NCI-H1417 treated with DMSO at 0.1 percent for 48 hours (cell line): ENCODE measurements at regions not wholly inside any gene's neighbourhood (a gene's known extent, or its start where the extent isn't known, plus 50 kb on each side); places are given as distances from the start of the nearest gene placed in this dataset.

Experiments
- DNase-seq: peaks from one replicate; lab custom pipeline; 2025; lab: John Stamatoyannopoulos, UW

DNA sequence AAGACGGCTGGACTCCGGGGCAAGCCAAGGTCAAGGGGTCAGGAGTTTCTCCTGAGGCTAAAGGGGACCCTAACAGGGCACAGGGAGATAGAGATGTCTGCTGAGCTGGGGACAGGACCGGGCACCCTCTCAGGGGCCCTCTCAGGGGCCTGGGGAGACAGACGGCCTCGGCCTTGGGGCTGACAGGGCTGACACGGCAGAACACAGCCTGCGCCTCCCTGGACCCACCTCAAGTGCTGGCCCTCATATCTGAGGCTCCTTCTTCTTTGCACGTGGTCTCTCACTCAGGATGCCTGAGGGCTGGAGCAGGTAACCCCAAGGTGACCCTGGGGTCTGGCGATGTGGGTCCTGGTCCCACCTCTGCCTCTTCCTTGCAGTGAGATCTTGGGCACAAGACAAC is 186.9 kb upstream of the TNRC6C start:
- DNase-seq, result no peak

DNA sequence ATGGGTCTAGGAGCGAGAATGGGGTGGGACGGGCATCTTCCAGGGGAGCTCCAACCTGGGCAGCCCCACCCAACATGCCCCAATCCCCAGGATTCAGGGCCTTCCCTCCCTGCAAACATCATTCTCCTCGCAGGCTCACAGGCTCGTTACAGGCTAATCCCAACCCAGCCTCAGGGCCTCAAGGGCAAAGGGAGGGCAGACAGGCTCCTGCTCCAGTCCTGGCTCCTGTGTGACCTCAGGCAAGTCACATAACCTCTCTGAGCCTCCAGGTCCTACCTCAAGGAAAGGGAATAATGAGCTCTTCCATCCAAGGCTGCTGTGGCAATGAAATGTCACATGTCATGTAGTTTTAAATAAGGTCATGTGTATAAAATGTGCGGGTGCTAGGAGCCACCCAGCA is 186.5 kb upstream of the TNRC6C start:
- no peak for DNase-seq

GRCh38 chr17:77772461-77772897 is 186.0 kb upstream of the TNRC6C start:
- DNase-seq, result no peak

GRCh38 chr17:77772899-77773358 is 185.6 kb upstream of the TNRC6C start:
- DNase-seq, result no peak

DNA sequence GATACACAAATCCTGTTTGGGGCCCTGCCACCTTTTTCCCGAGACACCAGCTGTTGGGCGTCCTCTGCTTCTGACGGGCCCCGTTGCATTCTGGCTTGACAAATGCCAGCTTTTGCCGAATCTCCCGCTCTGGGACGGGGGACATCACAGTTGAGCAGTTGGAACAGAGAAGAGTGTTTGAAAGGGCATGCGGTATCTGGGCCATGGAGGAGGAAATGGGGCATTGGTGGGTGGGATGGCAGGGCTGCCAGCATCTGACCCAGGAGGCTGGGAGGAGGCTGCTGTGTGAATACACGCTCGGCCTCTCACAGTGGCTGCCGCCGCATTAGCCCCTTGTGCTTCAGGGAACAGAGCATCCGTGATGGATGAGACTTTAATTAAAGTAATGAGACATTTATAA is 184.3 kb upstream of the TNRC6C start:
- DNase-seq, result no peak

- no peak for DNase-seq
These were observed 179.6 kb upstream of the TNRC6C start for GRCh38 chr17:77778636-77779489.

DNA sequence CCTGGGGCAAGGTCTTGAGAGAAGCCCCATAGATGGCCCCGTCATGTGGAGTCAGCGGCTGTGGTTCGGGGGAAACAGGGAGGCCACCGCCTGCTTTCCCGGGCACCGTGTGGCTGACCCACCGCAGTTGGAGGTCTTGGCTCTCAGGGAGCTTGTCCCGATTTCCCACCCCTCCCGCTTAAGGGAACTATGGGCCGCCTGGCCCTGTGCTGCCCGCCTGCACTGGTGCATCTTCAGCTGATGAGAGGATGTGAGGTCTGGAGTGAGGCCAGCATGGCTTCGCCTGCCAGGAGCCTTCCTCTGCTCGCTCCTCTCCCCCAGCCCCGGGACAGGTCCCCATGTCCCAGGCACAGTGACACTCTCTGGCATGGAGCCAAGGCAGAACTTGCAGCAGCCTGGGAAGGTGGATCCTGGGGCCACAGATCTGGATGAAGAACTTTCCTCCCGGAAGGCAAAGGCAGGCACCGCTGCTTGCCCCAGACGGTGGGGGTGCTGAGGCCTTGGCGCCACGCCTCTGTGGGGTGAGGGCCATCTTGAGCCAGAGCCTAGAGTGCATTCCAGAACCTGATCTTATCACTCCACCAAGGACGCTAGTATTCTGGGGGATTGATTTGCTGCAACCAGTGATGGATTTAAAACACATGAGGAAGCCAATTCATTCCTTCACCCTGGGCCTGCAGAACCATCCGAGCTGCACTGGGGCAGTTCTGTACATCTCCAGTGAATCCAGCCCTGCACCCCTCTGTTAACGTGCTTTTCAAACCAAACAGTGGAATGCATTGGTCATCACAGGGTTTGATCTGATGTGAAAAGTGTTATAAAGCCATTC is 178.6 kb upstream of the TNRC6C start:
- DNase-seq, result no peak

DNA sequence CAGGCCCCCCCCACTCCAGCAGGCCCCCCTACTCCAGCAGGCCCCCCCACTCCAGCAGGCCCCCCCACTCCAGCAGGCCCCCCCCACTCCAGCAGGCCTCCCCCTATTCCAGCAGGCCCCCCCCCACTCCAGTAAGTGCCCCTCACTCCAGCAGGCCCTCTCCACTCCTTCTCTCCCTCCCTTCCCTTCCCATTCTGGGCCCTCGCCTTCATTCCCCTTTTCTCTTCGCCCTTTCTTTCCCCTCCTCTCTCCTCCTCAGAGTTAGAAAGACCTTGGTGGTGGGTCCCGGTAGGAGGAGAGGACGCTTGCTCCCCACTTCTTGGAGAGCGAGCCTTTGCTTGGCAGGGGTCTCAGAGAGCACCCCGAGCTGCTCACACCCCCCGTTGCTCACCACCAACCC is 177.0 kb upstream of the TNRC6C start:
- DNase-seq, result no peak

DNA sequence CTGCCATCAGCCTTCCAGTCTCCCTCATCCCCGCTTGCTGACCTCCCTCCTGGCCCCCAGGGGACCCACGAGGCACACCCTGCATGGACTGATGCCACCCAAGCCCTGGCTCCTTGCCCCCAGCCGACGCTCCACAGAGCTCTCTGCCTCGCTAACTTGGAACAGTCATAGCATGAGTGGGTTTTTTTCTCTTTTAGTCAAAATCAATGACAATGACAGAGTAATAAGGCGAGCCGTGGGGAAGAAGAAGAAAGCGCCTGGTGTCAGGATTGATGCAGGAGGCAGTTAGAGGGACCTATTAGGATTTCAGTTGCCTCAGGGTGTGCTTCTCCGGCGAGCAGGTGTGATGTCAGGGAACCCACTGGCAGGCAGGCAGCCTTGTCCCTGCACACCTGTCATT is 176.3 kb upstream of the TNRC6C start:
- DNase-seq, result no peak

DNA sequence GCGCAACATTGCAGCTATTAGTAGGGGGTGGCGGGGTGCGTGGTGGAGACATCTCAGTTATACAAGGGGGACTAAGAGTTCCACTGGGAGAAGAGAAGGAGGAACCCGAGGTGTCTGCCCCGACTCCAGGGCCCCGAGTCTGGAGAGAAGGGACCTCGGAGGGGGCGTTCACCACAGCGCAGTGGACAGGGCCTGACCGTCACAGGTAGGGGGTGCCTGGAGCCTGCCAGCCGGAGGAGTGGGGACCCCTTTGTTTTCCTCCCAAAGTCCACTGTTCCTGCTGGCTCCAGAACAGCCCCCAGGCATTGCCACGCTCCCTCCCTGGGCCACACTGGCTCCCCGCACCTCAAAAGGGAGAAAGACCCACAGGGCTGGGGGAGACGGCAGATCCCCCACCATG is 175.9 kb upstream of the TNRC6C start:
- DNase-seq, result no peak

- no peak for DNase-seq
These were observed 174.3 kb upstream of the TNRC6C start for GRCh38 chr17:77783991-77784820.

DNA sequence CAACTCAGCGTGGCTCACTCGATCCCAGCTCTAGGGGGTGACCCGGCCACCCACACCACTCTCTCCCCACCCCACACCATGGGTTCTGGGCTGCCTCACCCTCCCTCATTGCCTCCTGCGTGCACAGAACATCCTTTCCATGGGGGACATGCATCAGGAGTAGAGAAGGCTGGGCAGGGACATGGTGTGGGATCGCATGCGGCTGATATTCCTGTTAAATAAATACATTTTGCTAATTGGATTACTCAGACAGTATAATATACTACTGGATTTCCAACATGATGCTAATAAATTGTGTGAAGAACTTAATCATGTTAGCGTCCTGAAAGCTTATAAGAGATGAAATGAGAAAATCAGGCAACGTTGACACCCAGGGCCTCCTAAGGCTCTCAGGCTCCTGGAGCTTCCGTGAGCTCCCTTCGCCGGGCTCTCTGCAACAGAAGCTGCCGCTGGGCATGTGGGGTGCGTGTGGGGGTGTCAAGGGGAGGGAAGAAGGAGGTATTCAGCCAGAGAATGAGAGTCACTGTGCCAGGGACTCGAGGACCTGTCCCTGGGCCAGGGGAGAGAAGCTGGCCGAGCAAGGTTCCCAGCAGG is 173.1 kb upstream of the TNRC6C start:
- no peak for DNase-seq

- DNase-seq, result no peak
These were observed 172.4 kb upstream of the TNRC6C start for GRCh38 chr17:77786090-77786489.

DNA sequence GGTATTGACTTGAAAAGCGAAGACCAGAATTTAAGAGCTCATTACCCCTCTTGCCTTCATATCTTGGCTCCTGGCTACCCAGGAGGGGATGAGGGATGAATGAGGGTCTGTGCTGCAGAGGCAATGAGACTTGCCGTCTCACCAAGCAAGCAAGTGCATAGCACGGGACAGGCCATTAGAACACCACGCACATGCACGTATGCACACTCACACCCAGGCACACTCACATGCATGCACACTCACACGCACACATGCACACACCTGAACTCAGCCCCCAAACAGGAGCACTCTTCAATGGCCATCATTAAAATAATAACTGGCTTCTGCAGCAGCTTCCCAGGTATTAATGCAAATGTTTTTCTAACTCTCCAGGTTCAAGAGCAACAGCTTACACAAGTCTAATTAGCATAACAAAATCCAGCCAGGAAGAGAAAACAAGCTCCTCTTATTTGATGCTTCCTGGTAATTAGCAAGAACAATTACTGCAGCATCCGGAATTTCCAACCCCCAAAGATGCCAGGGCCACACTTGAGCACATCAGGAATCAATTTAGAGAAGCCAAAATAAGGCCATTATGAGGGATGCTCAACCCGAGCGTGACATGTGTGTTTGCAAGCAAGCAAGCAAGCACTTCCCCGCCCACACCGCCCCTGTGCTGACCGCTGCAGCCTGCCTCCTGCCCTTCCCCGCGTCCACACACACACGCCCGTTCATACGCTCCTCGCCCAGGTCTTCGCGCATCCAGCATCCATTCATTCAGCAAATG is 171.6 kb upstream of the TNRC6C start:
- no peak for DNase-seq

DNA sequence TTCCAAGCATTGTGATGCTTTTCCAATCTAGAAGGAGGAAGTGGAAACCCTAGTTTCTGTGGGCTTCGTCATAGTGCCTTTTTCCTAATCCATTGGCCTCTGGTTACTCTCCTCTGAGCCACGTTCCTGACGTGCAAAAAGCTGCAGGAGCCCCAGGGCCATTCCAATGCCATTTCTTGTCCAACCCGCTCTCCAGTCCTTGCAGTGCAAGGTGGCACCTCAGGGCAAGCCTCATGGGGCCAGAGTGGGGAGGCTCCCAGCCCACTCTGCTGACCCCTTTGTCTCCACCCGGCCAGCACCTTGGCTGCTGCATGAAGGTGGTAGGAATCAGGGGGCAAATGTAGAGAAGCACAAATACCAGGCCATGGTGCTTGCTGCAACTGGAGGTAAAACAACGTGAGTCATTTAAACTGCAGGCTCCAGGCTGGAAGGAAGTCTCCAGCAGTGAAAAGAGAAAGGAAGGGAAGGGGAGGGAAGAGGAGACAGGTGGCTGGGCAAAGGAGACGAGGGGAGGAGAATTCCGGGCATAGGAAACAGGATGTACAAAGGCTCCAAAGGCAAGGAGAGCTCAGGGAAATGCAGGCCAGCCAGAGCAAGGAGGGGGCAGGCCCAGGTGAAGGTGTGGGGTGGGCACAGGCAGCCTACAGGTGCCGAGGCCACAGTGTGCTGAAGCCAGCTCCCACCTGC is 168.2 kb upstream of the TNRC6C start:
- DNase-seq, result no peak

DNA sequence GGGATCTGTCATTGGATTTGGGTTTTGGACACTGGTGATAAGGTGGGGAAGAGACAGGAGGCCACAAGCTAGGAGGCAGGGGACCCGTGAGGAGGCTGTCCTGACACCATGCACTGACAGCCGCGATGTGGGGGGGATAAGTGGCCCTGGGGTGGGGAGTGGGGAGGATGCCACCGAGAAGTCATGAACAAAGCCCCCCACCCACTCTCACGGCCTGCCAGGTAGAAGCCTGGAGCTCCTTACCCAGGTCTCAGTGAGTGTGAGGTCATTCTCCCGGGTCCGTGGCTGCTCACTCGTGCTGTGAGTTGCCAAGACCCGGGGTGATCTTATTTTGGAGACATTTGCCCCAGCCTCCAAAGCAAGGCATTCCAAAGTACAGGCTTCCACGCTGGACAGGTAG is 165.9 kb upstream of the TNRC6C start:
- DNase-seq, result no peak

DNA sequence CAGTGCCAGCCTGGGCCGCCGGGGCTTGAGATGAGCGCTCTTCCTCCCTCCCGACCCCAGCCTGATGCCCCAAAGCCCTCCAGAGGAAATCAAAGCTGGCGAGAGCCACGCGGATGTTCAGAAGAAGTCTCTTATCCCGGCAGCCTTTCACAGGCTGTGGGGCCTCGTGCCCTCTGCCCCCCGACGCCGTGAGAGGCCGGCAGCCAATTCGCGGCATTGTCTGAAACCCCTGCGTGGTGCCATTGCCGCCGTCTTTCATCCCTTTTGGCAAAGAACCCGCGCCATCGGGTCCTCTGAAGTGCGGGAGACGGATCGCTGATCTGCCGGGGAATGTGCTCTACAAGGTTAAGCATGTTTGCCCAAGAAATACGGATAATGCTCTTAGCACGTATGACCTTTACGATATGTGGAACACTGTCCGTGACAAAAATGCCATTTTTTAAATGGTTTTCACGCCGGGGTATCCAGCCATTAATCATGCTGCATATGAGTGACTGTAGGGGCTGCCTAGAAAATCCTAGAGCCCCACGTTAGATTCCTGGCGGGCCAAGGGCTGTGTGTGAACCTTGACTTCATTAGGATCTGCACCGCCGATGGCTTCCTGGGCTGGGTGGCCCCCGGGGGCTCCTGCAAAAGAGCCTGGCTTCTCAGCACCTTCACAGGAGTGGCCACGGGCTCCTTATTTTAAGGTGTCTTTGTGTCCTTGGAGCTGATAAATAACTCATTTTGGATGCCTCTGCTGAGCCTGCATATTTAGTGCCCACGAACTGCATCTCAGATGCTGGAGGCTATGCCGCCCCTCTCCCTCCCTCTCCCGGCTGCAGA is 165.1 kb upstream of the TNRC6C start:
- no peak for DNase-seq

DNA sequence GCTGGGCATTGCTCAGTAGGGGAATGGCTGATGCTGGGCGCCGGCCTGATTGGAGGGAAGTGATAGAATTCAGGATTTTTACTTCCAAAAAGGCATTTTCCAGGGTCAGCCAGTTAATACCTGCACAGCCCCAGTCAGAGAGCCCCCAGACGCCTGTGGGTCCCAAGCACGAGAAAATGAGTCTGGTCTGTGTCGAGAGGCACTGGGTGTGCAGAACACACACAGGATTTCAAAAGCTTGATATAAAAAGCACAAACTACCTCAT is 164.6 kb upstream of the TNRC6C start:
- DNase-seq, result no peak

GRCh38 chr17:77794846-77795245 is 163.7 kb upstream of the TNRC6C start:
- DNase-seq, result no peak

GRCh38 chr17:77795685-77796084 is 162.8 kb upstream of the TNRC6C start:
- DNase-seq, result no peak
